SKM-1 treated with dmso at 0.1 percent for 144 hours (cell line): ENCODE measurements at regions not wholly inside any gene's neighbourhood (a gene's known extent, or its start where the extent isn't known, plus 50 kb on each side); places are given as distances from the start of the nearest gene placed in this dataset.
"Not testable (repeated sequence)": the region's sequence is repeated elsewhere in the genome, so short reads cannot be mapped to it uniquely, and the experiment has no call there.

ENCODE experiments used
- DNase-seq: peaks from one replicate; lab custom pipeline; 2025; ENCODE audit not compliant: unreplicated experiment; lab: John Stamatoyannopoulos, UW

- DNase-seq: no peak
Measured at GRCh38 chr6:6998194-6998569, 109.6 kb upstream of the RREB1 start.

- no peak for DNase-seq
Measured at GRCh38 chr6:7000825-7001777, 106.7 kb upstream of the RREB1 start.

- DNase-seq: no peak
Measured at GRCh38 chr6:7003041-7003440, 104.7 kb upstream of the RREB1 start.

- no peak for DNase-seq
Measured at GRCh38 chr6:7004581-7005297, 103.0 kb upstream of the RREB1 start.

- no peak for DNase-seq
Measured at GRCh38 chr6:7006515-7007191, 101.1 kb upstream of the RREB1 start.

- DNase-seq: no peak
Measured at GRCh38 chr6:7008451-7008988, 99.2 kb upstream of the RREB1 start.

- no peak for DNase-seq
Measured at GRCh38 chr6:7016226-7016625, 91.5 kb upstream of the RREB1 start.

GRCh38 chr6:7021301-7021700, 86.5 kb upstream of the RREB1 start:
- peak; percentile 47 for DNase-seq

- DNase-seq: no peak
Measured at GRCh38 chr6:7025861-7026260, 81.9 kb upstream of the RREB1 start.

- not testable (repeated sequence) for DNase-seq
Measured at GRCh38 chr6:7028963-7029362, 78.8 kb upstream of the RREB1 start.

GRCh38 chr6:7030968-7031367, 76.8 kb upstream of the RREB1 start:
- DNase-seq: not testable (repeated sequence)

- DNase-seq: no peak
Measured at GRCh38 chr6:7033202-7033601, 74.6 kb upstream of the RREB1 start.

- no peak for DNase-seq
Measured at GRCh38 chr6:7034055-7034454, 73.7 kb upstream of the RREB1 start.

- DNase-seq: peak; percentile 34
Measured at GRCh38 chr6:7035837-7036249, 71.9 kb upstream of the RREB1 start.

GRCh38 chr6:7041511-7042026, 66.2 kb upstream of the RREB1 start:
- no peak for DNase-seq

- DNase-seq: peak; percentile 52
Measured at GRCh38 chr6:7042056-7042653, 65.6 kb upstream of the RREB1 start.

- DNase-seq: no peak
Measured at GRCh38 chr6:7042654-7043545, 64.9 kb upstream of the RREB1 start.

- DNase-seq: no peak
Measured at GRCh38 chr6:7045331-7045730, 62.4 kb upstream of the RREB1 start.

GRCh38 chr6:7045746-7046145, 62.0 kb upstream of the RREB1 start:
- no peak for DNase-seq

- no peak for DNase-seq
Measured at GRCh38 chr6:7047128-7047527, 60.6 kb upstream of the RREB1 start.
